ENCODE measurements at regions not wholly inside any gene's neighbourhood (a gene's known extent, or its start where the extent isn't known, plus 50 kb on each side); places are given as distances from the start of the nearest gene placed in this dataset.

GRCh38 chr18:60662491-60662890 lies 289.9 kb upstream of the MC4R start:
- CTCF ChIA-PET = no interaction called here
- POLR2A ChIA-PET (ENCODE audit: unreplicated experiment) = no interaction called here

More at GRCh38 chr18:60662491-60662890, 289.9 kb upstream of the MC4R start:
- no peak overlapping the region for H3K14ac ChIP-seq (replicated peaks; ENCODE audit: low read depth, low read length)
- no peak overlapping the region for H4K91ac ChIP-seq (ENCODE audit: insufficient read depth, low read depth, low read length)
- H3K4ac ChIP-seq (ENCODE audit: low read depth, low read length) = no peak overlapping the region
- H2BK15ac ChIP-seq (ENCODE audit: low read depth, low read length) = no peak overlapping the region
- DNase-seq = no peak
- H2BK20ac ChIP-seq (ENCODE audit: low read depth, low read length) = no peak overlapping the region
- BruUV-seq (replicated peaks) = no TSS peak
- H4K20me1 ChIP-seq (ENCODE audit: insufficient read depth, low read length) = no peaks in the 10 kb centered on the region
- no peak overlapping the region for H3K56ac ChIP-seq (ENCODE audit: extremely low read depth, insufficient read depth, low read length)
- H2BK5ac ChIP-seq (ENCODE audit: low read depth, low read length, poor library complexity, severe bottlenecking) = no peak overlapping the region
- H3K27me3 ChIP-seq (ENCODE audit: control insufficient read depth, insufficient read depth, low read length) = no peaks in the 10 kb centered on the region
- no peak overlapping the region for H4K5ac ChIP-seq (ENCODE audit: low read depth, low read length)
- intact Hi-C loops (cut with micrococcal nuclease) = no loop called here
- H3K4me2 ChIP-seq (ENCODE audit: low read depth, low read length) = no peak overlapping the region
- H3K9ac ChIP-seq (ENCODE audit: low read depth, low read length) = no peak overlapping the region
- H3K79me1 ChIP-seq (ENCODE audit: low read depth in 1 of 2, low read length in 2 of 2) = no peaks in the 10 kb centered on the region
- no peaks in the 10 kb centered on the region for H3K9me1 ChIP-seq (ENCODE audit: insufficient read depth, low read length)
- WGBS, 2 experiments (ENCODE audit: extremely low coverage in 2 of 2, insufficient read length in 1 of 2) = 87% methylated on average over 10 of the region's 22 CpGs; no CpG with 5 or more reads in 1 of the 2 experiments
- H2AK5ac ChIP-seq (ENCODE audit: low read depth, low read length) = no peak overlapping the region
- no peak overlapping the region for H4K8ac ChIP-seq (ENCODE audit: low read depth in 2 of 2, low read length in 2 of 2)
- TF ChIP-seq POLR2A (IDR thresholded peaks at IDR 0.05; ENCODE audit: low read depth, low read length) (no peak), SMC3 (IDR thresholded peaks at IDR 0.05; ENCODE audit: low read depth, low read length) (no peak), RFX5 (IDR thresholded peaks at IDR 0.05; ENCODE audit: low read depth, low read length) (no peak), MAZ (IDR thresholded peaks at IDR 0.05; ENCODE audit: borderline replicate concordance, low read depth, low read length) (no peak), BHLHE40 (IDR thresholded peaks at IDR 0.05; ENCODE audit: low read depth, low read length) (no peak), MAFK (IDR thresholded peaks at IDR 0.05; ENCODE audit: low read depth, low read length) (no peak), MXI1 (IDR thresholded peaks at IDR 0.05; ENCODE audit: borderline replicate concordance, low read depth, low read length) (no peak), FOS (IDR thresholded peaks at IDR 0.05; ENCODE audit: low read depth, low read length) (no peak), NFE2L2 (IDR thresholded peaks at IDR 0.05; ENCODE audit: low read depth, low read length) (no peak), USF2 (IDR thresholded peaks at IDR 0.05; ENCODE audit: low read depth, low read length) (no peak), RAD21 (IDR thresholded peaks at IDR 0.05; ENCODE audit: low read length) (no peak), ELK1 (IDR thresholded peaks at IDR 0.05; ENCODE audit: borderline replicate concordance, low read depth, low read length) (no peak), CTCF (conservative IDR thresholded peaks at IDR 0.05; ENCODE audit: low read depth, low read length) (no peak), RCOR1 (IDR thresholded peaks at IDR 0.05; ENCODE audit: insufficient replicate concordance, low read length) (no peak), CEBPB (IDR thresholded peaks at IDR 0.05; ENCODE audit: low read depth, low read length) (no peak), CHD1 (IDR thresholded peaks at IDR 0.05; ENCODE audit: low read depth, low read length) (no peak)
- H2BK120ac ChIP-seq (ENCODE audit: low read depth, low read length) = no peak overlapping the region
- in situ Hi-C loops (cut with MboI; ENCODE audit: low sequenced_read_pairs) = no loop called here
- H3K4me1 ChIP-seq (ENCODE audit: control insufficient read depth, insufficient read depth, low read length) = no peaks in the 10 kb centered on the region
- H3K18ac ChIP-seq (ENCODE audit: low read depth, low read length) = no peak overlapping the region
- no peak overlapping the region for H2AK9ac ChIP-seq (replicated peaks; ENCODE audit: low read depth, low read length, poor library complexity)
- H3K36me3 ChIP-seq (ENCODE audit: control insufficient read depth, insufficient read depth, low read length) = no peaks in the 10 kb centered on the region
- H2AFZ ChIP-seq (replicated peaks; ENCODE audit: low read length, poor library complexity) = no peak overlapping the region
- no peak for ATAC-seq (ENCODE audit: low read depth)
- no peak overlapping the region for H3K27ac ChIP-seq (ENCODE audit: insufficient read depth, low read length)
- H3K23ac ChIP-seq (ENCODE audit: low read depth, low read length) = no peak overlapping the region
- dilution Hi-C loops (cut with HindIII; ENCODE audit: low sequenced_read_pairs, unreplicated experiment) = no loop called here
- H3K4me3 ChIP-seq (ENCODE audit: insufficient read depth, low read depth, low read length) = no peak overlapping the region
- H3K9me3 ChIP-seq (ENCODE audit: control insufficient read depth, insufficient read depth, low read length) = peaks cover 8% of the 10 kb centered on the region; the same call in 1 of the 2 replicates

All from IMR-90 (cell line).